ENCODE measurements at regions not wholly inside any gene's neighbourhood (a gene's known extent, or its start where the extent isn't known, plus 50 kb on each side); places are given as distances from the start of the nearest gene placed in this dataset.

- TF ChIP-seq CTCF (conservative IDR thresholded peaks at IDR 0.05; ENCODE audit: low read length), result no peak
- TF ChIP-seq EZH2phosphoT487 (IDR thresholded peaks at IDR 0.05; ENCODE audit: borderline replicate concordance, low read depth, low read length), result no peak
Observed at GRCh38 chr1:105483436-105483835, 1573.0 kb upstream of the PRMT6 start.

Measured in OCI-LY7 (cell line).